GM19463 (cell line): ENCODE measurements at regions not wholly inside any gene's neighbourhood (a gene's known extent, or its start where the extent isn't known, plus 50 kb on each side); places are given as distances from the start of the nearest gene placed in this dataset.

Source experiments
- ATAC-seq: cut with Tn5 transposase; IDR thresholded peaks from one replicate; pipeline ENCODE4 v1.9.1; 2021; ENCODE audit warnings: mild to moderate bottlenecking, moderate library complexity; ENCODE audit not compliant: unreplicated experiment

DNA sequence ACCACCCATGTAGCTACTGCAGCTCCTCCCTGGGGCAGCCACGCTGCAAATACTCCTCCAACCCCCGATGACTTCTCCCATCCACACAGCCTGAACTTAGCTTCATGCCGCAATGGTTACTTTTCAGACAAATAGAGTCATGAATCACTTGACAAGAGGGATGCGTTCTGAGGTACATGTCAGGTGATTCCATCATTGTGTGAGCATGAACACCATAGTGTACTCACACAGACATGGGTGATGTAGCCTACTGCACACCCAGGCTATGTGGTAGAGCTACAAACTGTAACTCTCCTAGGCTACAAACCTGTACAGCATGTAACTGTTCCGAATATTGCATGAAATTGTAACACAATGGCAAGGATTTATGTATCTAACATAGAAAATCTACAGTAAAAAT is 298.5 kb upstream of the SLC35B3 start:
- no peak for ATAC-seq

DNA sequence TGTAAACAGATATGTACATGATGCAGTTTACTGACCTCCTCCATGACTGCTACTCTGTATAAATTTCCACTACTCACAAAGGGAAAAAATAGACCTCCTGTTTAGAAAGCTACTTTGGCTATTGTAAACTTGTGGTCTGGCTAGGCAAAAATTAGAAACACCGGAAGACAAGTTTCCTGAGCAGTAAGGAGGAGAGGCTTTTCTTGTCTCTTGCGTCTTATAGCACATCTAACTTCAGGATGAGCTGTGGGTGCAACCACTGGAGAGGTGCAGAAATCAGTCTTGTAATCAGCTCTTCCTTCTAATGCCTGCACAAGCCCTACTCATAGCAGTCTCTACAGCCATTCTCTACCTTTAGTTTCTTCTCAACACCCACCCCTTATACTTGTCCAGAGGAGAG is 296.5 kb upstream of the SLC35B3 start:
- no peak for ATAC-seq

DNA sequence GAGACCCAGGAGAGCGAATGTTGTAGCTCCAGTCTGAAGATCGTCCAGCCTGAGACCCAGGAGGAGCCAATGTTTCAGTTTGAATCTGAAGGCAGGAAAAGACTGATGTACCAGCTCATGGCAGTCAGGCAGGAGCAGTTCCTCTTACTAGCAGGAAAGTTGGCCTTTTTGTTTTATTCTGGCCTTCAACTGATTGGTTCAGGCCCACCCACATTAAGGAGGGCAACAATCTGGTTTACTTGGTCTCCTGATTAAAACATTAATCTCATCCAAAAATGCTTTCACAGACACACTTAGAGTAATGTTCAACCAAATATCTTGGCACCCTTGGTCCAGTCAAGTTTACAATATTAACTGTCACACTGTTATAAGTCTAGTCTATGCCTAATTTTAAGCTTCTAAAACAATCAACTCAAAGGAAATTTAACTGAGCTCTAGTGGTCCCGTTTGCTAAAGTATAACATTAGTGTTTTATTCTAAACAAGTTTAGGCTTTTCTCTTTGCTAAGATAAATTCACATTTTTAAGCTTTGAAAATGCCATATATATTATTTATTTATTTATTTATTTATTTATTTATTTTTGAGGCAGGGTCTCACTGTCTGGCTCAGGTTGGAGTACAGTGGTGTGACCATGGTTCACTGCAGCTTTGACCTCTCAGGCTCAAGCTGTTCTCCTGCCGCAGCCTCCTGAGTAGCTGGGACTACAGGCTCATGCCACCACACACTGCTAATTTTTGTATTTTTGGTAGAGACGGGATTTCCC is 275.5 kb upstream of the SLC35B3 start:
- ATAC-seq: no peak

DNA sequence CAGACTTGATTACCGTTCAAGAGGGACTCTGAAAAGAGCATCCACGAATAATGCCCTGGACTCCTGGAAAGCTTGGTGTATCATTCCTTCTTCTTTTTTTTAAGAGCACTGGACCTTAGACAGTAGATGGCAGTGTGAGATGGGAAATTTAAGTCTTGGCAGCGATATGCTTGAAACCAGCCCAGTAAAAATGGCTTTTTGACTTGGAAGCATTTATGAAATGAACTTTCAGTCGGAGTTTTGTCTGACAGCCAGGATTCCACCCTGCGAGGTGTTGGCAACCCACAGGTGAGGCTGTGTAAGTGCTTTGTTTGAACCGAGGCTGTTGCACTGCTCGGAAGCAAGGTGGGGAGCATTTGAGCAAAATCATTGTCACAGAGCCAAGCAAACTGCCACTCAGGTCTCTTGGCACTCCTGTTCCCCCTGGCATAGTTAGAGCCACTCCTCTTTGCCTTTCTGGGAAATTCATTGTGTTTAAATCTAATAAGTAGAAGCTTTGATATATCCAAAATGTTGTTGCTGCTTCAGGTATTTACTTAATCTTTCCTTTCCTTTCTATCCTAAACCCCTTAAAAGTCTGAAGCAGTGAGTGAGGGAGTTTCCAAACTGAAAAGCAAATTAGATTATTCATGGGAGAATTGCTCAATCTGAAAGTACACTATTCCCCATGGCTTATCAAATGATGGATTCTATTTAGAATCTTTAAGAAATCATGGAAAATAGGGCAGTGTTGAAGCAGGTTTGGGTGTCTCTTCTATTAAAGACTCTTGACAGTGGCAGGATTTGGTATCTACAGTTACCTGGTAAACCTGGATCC is 272.8 kb upstream of the SLC35B3 start:
- ATAC-seq: no peak

DNA sequence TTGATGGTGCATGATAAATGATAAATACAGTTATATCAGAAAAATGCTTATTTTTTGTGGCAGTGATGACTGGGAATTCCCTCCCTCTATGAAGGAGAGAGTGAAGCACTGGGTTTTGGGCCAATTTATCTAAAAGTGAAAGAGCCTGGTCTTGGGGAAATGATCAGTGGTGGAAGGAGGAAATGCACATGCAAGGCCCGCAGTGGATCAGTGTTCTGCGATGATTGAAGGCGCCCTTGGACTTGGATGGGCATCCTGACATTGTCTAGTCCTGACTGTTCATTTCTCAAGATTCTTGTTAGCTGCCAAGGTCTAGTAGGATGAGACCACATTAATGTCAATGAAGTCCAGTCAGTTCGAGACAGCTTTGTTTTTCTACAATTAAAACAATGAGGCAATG is 272.0 kb upstream of the SLC35B3 start:
- ATAC-seq: no peak

DNA sequence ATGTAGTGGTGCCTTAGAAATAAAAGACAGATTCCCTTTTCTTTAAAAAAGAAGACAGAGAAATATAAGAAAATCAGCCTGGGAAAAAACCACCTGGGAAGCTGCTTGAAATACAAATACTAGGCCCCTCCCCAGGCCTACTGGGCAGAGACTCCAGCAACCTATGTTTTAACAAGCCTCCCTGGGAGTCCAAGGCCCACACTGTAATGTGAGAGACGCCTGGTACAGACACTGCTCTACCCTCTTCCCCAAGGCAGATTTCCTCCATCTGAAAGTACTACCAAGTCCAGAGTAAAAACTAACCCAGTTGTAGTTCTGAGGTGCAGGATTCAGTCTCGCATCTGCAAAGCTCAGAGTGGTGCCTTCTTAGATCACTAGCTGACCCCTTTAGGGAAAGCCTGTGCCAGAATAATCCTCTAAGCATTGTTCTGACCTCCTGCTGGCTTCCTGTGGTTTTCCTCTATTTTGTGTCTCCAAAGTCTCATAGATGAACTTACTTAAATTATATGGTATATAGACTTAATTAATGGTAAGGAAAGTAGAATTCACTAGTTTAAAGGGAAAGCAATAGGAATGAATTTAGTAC is 270.2 kb upstream of the SLC35B3 start:
- ATAC-seq: no peak

DNA sequence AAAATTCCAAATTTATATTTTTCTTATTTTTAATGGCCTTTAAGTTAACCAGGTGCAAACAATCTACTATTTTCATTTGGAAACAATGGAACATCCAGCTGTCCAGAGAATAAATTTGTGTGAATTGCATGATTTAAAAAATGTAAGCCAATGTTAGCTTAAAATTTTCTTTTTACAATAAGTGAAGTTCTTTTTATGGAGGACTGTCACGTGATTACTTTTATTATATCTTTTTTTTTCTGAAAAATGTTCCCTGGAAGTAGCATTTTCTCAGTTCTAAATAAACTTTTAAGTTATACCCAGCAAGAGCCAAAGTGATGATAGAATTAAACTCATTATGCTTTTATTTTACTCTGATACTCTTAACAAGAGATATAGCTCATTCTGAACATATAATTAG is 267.7 kb upstream of the SLC35B3 start:
- ATAC-seq: no peak

DNA sequence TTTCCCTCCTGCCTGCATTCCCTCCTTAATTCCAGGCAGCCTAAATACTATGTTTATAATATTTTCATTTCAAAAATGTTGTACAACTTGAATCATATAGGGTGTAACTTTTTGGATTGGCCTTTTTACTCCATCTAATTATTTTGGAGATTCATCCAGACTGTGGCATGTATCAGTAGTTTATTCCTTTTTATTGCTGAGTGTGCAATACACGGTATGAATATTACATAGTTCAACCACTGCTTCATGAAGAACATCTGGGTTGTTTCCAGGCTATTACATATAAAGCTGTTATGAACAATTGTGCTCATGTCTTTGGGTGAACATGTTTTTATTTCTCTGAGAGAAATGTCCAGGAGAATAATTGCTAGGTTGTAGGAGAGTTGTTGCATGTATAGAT is 253.5 kb upstream of the SLC35B3 start:
- no peak for ATAC-seq

DNA sequence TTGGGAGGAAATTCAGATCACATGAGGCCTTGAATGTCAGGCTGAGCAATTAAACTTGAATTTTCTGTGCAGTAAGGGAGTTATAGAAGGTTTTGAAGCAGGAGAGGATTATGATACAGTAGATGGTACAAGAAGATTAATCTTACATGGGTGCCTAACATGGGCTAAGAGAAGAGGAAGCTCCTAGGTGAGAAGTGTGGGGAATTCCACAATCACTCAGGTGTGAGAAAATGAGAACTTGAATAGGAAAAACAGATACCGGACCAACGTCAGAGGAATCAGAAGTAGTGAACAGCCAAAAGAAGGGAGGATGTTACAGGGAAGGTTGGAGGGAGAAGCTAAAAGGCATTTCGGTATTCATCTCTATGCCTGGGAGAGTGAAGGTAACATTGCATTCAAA is 250.7 kb upstream of the SLC35B3 start:
- ATAC-seq: no peak

DNA sequence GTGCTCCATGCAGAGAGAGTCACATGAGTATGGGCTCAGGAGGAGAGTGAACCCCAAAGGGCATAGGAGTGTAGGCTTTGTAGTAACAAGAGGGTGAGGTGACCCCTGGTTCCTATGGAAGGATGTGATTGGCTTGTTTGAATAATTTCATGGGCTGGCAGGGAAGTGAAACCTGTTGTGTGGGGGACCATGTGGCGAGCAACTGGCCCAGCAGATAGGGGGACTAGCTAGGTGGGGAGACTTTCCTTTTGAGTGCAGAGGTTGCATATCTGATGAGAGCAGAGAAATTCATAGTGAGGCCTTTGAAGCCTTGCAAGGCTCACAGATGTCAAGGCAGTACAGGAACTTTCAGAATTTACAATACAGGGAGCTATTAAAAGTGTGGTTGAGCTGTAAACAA is 247.9 kb upstream of the SLC35B3 start:
- no peak for ATAC-seq

DNA sequence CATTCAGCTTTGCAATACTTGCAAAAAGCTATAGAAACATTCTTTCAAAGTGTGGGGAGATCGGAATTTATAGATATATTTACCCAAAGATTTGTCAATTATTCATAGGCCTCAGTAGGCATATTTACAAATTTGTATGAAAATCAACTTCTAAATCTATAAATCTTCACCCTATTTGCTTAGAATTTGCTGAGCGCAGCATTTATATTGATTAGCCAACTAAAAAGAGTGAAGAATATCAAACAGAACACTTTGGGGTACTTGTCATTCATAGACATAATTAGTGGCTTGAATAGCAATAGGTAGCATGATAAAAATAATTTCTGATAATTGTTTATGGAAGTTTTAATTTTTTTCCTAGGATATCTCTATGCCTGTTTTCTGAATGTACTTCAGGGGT is 244.5 kb upstream of the SLC35B3 start:
- ATAC-seq: no peak

DNA sequence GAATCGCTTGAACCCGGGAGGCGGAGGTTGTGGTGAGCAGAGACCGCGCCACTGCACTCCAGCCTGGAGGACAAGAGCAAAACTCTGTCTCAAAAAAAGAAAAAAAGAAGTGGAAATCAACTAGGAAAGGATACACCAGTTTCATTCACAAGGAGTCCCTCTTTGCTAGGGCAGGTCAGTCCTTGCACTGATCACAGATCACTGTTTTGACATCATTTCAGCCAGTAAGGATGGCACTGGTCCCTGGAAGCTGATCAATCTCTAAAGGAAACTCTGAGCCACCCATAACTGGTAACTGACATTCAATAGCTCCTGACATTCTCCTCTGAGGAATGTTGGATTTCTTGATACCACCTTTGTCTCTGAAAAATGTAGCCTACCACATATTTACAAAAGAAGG is 243.1 kb upstream of the SLC35B3 start:
- ATAC-seq: no peak

DNA sequence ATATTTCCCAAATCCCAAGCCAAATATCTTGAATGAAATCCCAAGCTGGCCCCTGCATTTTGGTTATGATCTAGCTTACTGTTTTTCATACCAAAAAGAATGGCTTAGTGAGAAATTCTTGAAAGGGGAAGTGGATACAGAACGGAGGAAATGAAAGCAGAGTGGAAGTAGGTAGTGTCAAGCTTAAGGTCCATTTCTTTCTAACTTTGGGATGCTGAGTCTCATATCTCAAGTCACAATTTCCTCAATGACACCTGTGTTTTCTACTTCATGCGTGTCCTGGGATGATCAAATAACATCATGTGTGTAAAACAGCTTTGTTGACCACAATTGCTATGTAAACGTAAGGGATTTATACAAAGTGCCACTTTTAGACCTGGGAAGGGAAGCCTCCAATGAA is 238.8 kb upstream of the SLC35B3 start:
- ATAC-seq: no peak

DNA sequence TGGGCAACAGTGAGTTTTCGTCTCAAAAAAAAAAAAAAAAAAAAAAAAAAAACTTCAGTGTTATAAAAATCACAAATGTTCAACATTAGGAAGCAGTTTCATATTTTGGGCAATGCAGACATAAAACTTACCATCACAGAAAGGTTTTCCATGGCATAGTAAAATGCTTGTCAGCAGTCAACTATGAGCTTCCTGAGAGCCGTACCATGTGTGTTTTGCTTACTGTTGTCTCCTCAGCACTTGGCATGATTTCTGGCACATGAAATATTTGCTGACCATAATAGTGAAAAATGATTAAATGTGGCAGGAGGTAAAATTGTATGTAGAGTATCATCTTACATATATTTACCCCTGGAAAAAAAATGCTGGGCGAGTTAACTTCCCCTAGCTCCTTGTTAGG is 237.5 kb upstream of the SLC35B3 start:
- ATAC-seq: no peak

DNA sequence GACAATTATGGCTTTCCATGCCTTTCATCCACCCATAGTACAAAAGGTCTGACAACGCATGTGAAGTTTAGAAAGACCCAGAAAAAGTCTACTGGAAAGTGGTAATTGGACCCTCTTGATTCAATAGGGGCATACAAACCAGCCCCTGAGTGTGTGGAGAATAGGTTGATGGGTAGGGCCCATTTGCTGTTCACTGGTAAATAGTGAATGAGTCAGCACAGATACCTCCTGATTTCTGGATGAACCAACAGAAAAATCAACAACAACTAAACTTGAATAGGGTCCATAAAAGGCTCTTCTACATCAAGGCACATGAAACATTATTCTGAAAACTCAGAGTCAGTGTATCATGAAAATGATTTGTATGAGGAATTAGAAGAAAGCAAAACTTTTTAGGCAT is 235.4 kb upstream of the SLC35B3 start:
- ATAC-seq: no peak

DNA sequence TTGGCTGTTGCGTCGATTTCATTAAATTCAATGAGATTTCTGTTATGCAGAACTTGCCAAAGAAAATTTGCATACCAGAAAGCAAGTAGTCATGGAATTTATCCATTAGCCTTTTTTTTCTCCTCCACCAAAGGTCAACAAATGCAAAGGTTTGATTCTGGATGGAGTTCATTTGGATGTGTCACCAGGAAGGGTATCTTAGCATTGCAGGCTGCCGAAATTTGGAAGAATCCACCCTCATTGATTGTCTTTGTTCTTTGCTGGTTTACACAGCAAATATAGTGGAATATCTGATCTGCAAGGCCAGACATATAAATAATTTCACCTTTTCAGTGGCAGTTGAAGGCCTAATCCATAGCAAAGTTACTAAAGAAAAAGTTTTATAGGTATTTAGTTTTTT is 229.4 kb upstream of the SLC35B3 start:
- ATAC-seq: no peak

DNA sequence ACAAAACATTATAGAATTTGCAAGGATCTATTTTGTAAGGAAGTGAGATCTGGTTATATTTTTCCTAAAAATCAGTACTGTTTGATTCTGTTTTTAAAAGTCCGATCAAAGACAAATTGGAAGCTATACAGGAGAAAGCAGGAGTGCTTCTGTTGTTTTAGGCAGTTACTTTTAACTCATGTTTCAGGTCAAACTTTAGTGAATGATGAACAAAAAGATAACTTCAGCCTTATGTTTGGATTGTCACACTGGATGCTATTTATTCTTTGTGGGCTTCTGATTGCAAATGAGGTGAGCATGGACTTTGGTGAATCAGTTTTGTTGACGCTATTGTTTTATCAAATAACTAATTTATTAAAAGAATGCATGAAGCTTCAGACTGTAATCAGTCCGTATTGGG is 228.7 kb upstream of the SLC35B3 start:
- ATAC-seq: no peak

DNA sequence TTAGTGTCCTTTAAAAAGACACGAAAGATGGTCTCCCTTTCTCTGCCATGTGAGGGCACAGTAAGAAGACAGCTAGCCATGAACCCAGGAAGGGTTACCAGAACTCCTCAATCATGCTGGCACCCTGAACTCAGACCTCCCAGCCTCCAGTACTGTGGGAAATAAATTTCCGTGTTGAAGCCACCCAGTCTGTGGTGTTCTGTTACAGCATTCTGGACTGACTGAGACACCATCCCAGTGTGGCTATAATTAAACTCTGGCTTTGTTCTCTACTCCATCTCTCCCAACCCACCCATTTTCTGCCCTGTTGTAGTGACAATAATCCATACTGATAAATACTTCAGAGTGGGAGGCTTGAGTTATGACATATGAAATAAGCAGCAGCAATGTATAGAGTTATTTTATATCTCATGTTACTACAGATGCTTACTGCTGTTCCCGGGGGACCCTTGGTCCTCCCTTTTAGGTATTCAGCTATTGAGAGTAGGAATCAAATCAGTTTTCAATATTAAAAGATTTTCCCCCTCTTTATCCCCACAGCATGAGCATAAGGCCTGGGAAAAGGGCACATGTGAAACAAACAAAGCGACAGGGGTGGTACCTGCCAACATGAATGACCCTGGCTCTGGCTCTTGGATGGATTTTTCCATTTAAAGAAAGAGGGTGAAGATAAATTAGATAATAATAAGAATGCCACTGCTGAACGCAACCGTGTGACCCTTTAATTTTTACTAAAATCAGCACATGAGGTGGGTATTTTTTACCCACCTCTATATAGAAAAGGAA is 224.3 kb upstream of the SLC35B3 start:
- ATAC-seq: no peak

DNA sequence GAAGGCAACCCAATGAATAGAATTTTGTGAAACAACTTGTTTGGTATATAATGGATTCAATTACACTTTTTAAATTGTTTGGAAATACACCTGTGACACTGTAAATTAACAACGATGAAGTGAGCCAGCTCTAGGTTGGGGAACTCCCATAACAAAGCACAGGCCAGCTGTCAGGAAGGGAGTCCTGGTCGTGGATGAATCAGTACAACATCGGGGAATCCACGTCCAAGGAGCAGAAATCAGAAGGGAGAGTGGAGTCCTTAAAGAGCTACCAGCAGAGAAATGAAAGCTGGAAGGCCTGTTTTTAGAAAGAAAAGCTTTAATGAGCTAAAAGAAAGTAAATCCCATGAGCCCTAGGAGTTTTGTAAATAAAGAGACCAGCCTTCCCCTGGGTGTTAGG is 223.1 kb upstream of the SLC35B3 start:
- ATAC-seq: no peak

DNA sequence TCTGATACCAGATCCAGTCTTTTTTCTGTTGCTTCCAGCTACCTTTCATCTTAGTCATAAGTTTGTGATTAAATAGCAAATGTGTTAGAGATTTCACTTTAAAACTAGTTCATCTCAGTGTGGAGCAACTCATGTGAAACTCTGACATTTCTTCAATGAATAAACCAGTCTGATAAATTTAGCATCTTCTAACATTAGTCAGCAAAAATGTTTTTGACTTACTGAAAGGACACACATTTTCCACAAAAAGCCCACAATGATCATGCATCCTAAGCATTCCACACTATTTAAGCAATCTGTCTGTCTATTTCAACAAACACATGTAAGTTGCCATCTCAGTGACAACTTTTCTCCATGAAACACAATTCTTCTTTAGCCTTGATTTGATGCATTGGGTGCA is 222.2 kb upstream of the SLC35B3 start:
- no peak for ATAC-seq

DNA sequence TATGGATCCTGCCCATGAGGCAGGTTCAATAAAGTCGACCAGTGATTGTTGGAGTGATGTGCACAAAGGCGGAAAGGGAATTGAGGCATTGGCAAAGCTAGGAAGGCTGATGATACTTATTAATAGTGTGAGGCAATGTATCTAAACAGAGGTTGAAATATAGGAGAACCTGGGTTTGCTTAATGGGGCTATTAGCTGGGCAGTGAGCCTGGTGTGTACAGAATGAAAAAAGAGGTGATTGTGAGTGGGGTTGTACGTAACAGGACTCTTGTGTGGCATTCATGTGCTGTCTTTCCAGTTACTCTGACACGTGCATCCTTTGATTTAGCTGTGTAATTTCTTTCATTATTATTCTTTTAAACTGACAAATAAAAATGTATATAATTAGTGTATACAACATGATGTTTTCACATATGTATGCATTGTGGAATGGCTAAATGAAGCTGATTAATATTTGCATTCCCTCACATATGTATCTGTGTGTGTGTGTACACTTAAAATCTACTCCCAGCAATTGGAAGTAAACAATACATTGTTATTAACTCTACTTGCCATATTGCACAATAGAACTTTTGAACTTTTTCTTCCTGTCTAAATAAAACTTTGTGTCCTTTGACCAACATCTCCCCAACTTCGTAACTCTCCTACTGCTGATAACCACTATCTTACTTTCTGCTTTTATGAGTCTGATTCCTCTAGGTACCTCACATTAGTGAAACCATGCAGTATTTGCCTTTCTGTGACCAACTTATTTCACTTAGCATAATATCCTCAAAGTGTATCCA is 220.5 kb upstream of the SLC35B3 start:
- no peak for ATAC-seq
